Gastroesophageal sphincter (tissue), 4 donors: ENCODE measurements at regions not wholly inside any gene's neighbourhood (a gene's known extent, or its start where the extent isn't known, plus 50 kb on each side); places are given as distances from the start of the nearest gene placed in this dataset.

Experiments used
- ATAC-seq: fragments of 150-250 bp; one replicate; pipeline ENCODE4 v1.9.1; 2016; ENCODE audit warnings: mild to moderate bottlenecking, moderate library complexity
- H3K27ac ChIP-seq, 4 donors: fragments of 200-600 bp; sonication (generic) in 3 of 4; 1 replicate in 3 of 4; 2 replicates in 1 of 4; pipeline ENCODE4 v1.5.1; 2016 to 2019
- H3K27me3 ChIP-seq: fragments of 200-600 bp; sonication (generic); one replicate; pipeline ENCODE4 v1.5.1; 2019
- H3K36me3 ChIP-seq, 2 donors: fragments of 200-600 bp; sonication (generic); one replicate each; pipeline ENCODE4 v1.5.1; 2019; ENCODE audit warnings: control low read depth in 1 of 2
- H3K4me1 ChIP-seq, 3 donors: fragments of 200-600 bp; sonication (generic); 1 replicate in 2 of 3; 2 replicates in 1 of 3; pipeline ENCODE4 v1.5.1; 2016 to 2019; ENCODE audit warnings: control low read depth in 2 of 3
- H3K4me3 ChIP-seq, 2 donors: fragments of 200-600 bp; sonication (generic); one replicate each; pipeline ENCODE4 v1.5.1; 2019; ENCODE audit warnings: mild to moderate bottlenecking in 1 of 2, moderate library complexity in 1 of 2
- H3K9me3 ChIP-seq, 3 donors: fragments of 200-600 bp; sonication (generic); one replicate each; pipeline ENCODE4 v1.5.1; 2017 to 2019; ENCODE audit warnings: control low read depth in 2 of 3
- CTCF ChIP-seq, 4 experiments: fragments of 200-600 bp in 2 of 4; fragments of 450-650 bp in 2 of 4; sonication (generic) in 1 of 4; IDR thresholded peaks; one replicate each; pipeline ENCODE4 v1.5.1; 2017 to 2019; ENCODE audit warnings: antibody characterized with exemption in 4 of 4, mild to moderate bottlenecking in 2 of 4, moderate library complexity in 2 of 4
- EP300 ChIP-seq: sonication (generic); formaldehyde crosslinking; IDR thresholded peaks from one replicate; pipeline ENCODE4 v1.6.1; 2017; ENCODE audit warnings: antibody characterized with exemption, mild to moderate bottlenecking
- POLR2A ChIP-seq, 2 donors: fragments of 450-650 bp; IDR thresholded peaks; one replicate each; pipeline ENCODE4 v1.6.1; 2017; ENCODE audit warnings: antibody characterized with exemption in 2 of 2, mild to moderate bottlenecking in 2 of 2, moderate library complexity in 1 of 2
- POLR2AphosphoS5 ChIP-seq: sonication (generic); formaldehyde crosslinking; IDR thresholded peaks from one replicate; pipeline ENCODE4 v1.6.1; 2017; ENCODE audit warnings: antibody characterized with exemption
- WGBS, 2 donors: methylation state at CpG; one replicate each; pipeline ENCODE4 v1.1.5; 2018; ENCODE audit warnings: low coverage in 1 of 2; 5-methylcytosine and 5-hydroxymethylcytosine counted together

DNA sequence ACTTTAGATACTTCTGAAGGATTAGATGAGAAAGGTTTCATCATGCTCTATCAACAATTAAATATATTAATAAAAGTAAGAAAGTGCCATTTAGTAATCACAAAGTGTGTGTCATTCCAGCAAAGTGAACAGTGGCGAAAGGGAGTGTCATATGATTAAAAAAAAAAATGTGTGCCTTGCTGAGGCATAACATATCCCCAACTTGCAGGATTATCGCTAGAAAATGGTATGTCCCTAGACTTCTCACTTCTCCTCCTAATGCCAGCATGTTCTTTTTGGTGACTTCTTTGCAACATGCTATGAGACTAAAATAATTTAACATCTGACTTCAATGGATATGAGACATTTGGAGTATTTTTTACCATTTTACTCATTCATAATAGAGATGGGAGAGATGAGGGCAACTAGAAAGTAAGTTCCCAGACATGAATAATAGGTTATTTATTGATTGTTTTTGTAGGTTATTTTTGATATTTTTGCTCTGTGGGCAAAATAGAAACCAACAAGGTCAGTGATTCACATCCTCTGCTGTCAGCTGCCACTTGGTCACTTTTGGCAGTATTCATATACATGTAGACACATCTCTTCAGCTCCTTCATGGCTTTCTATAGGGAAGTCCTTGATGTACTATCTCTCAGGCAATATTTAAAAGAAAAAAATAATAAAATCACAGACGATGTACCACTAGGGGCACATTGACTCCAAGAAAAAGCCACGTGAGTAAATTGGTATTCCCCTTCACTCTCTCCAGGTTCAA, 370.1 kb downstream of the BMP2 start:
- ATAC-seq: no peak
- Histone ChIP-seq H3K36me3 (no peaks in the 10 kb centered on the region), H3K27me3 (no peaks in the 10 kb centered on the region), H3K4me1 (no peaks in the 10 kb centered on the region), H3K4me3 (no peak overlapping the region), H3K9me3 (no peaks in the 10 kb centered on the region), H3K27ac (no peak overlapping the region)
- WGBS, 2 donors: 63 to 72% methylated on average over 3 to 4 of the region's 4 CpGs
- TF ChIP-seq POLR2AphosphoS5 (no peak), CTCF (IDR thresholded peaks at IDR 0.05) (no peak), EP300 (no peak), POLR2A (IDR thresholded peaks at IDR 0.05) (no peak)

- ATAC-seq: no peak
- Histone ChIP-seq H3K4me1 (no peaks in the 10 kb centered on the region), H3K9me3 (no peaks in the 10 kb centered on the region), H3K4me3 (no peak overlapping the region), H3K27me3 (peaks cover 6% of the 10 kb centered on the region), H3K36me3 (no peaks in the 10 kb centered on the region), H3K27ac (no peak overlapping the region)
- TF ChIP-seq CTCF (IDR thresholded peaks at IDR 0.05) (no peak), POLR2A (IDR thresholded peaks at IDR 0.05) (no peak), EP300 (no peak), POLR2AphosphoS5 (no peak)
- WGBS, 2 donors: 33 to 81% methylated on average over 2 of the region's 2 CpGs
These were observed 377.0 kb downstream of the BMP2 start for GRCh38 chr20:7144464-7144863.

DNA sequence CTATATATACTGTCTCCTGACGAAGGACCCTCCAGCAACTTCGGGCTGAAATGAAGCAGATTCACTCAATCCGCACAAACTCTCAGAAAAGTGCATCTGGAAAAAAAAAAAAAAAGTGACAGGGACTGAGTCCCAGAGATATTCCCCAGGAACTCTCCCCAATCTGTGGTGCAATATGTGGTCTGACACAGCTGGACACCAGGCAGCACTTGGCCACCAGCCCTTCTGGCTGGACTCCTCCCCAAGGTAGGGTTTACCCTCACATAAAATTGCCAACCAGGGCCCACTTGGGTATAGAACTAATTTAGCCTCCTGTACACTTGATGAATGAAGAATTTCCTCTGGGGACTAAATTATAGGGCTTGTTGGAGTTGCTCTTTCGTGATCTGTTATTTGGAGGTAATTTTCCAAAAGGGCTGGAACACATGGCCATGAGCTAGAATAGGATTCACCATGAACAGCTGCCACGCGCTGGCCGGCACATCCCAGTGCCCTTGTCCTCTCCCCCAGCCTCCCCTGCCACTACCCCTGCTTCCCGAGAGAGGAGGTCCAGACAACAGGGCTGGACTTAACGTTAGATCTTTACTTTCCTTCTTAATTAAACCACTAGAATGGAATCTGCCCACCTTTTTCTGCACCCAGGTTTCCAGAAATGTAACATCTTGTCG, 379.2 kb downstream of the BMP2 start:
- no peak for ATAC-seq
- Histone ChIP-seq H3K4me3 (no peak overlapping the region), H3K27me3 (peaks cover 6% of the 10 kb centered on the region), H3K36me3 (no peaks in the 10 kb centered on the region), H3K27ac (no peak overlapping the region), H3K4me1 (no peaks in the 10 kb centered on the region), H3K9me3 (no peaks in the 10 kb centered on the region)
- TF ChIP-seq CTCF (IDR thresholded peaks at IDR 0.05) (no peak), POLR2AphosphoS5 (no peak), POLR2A (IDR thresholded peaks at IDR 0.05) (no peak), EP300 (no peak)
- WGBS, 2 donors: 49 to 56% methylated on average over 5 to 10 of the region's 10 CpGs

DNA sequence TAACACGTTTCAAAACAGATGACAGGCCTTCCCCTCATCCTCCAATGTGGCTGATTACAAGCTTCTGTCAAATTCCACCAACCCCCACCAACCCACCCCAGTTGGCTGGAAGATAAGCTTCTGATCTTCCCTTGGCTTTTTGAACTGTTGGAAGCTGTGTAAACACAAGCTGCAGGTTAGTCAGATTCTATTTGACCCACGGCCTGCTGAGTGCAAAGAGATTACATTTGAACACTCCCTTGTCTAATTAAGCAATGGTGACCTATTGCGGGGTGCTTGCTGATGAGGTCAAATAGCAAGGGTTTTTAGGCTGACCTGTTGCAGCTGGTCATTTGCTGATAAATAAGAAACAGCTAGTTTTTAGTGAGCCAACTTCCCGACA, 379.7 kb downstream of the BMP2 start:
- 32 to 50% methylated on average over 2 to 4 of the region's 4 CpGs for WGBS, 2 donors
- no peaks in the 10 kb centered on the region for H3K9me3 ChIP-seq
- no peak overlapping the region for H3K27ac ChIP-seq
- H3K36me3 ChIP-seq: no peaks in the 10 kb centered on the region
- H3K4me1 ChIP-seq: no peaks in the 10 kb centered on the region
- TF ChIP-seq EP300 (no peak), POLR2A (IDR thresholded peaks at IDR 0.05) (no peak), CTCF (IDR thresholded peaks at IDR 0.05) (no peak), POLR2AphosphoS5 (no peak)
- peaks cover 6% of the 10 kb centered on the region for H3K27me3 ChIP-seq
- H3K4me3 ChIP-seq: no peak overlapping the region
- peak; percentile 39 for ATAC-seq
